NCI-H2107 treated with DMSO at 0.1 percent for 48 hours (cell line): ENCODE measurements at regions not wholly inside any gene's neighbourhood (a gene's known extent, or its start where the extent isn't known, plus 50 kb on each side); places are given as distances from the start of the nearest gene placed in this dataset.
A peak's percentile ranks its signal among the peaks of the same experiment; 100 is the strongest.
"Not testable (repeated sequence)": the region's sequence is repeated elsewhere in the genome, so short reads cannot be mapped to it uniquely, and the experiment has no call there.

Source experiments
- DNase-seq: peaks from one replicate; lab custom pipeline; 2025; ENCODE audit not compliant: unreplicated experiment; lab: John Stamatoyannopoulos, UW

DNA sequence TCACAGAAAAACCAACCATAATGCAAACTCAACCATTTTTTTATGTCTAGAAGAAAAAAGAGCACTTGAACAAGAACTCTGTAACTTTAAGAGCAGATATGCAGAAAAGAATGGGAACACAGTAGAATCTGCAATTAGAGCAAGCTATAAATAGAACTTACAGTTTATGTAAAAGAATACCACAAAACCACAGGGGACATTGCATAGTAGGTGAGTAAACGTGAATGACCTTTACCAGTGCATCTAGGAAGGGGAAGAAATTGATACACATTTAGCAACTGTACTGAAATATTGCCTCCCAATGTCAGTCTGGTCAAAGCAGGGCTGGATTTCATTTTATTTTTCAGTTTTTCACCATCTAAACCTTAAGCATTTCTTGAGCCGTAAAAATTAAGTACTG, 242.2 kb upstream of the EDNRB start:
- peak; percentile 61 for DNase-seq

DNA sequence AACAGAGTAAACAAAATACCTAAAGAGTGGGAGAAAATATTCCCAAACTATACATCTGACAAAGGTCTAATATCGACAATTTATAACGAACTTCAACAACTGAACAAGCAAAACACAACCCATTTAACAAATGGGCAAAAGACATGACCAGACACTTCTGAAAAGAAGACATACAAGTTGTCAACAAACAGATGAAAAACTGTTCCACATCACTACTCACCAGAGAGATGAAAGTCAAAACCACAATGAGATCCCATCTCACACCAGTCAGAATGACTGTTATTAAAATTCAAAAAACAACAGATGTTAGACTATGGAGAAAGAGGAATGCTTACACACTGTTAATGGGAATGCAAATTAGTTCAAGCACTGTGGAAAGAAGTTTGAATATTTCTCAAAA, 233.8 kb upstream of the EDNRB start:
- no peak for DNase-seq

- DNase-seq, result no peak
Measured at GRCh38 chr13:78147905-78148304, 229.3 kb upstream of the EDNRB start.

- no peak for DNase-seq
Measured at GRCh38 chr13:78145276-78145675, 226.6 kb upstream of the EDNRB start.

- no peak for DNase-seq
Measured at GRCh38 chr13:78139765-78140164, 221.1 kb upstream of the EDNRB start.

DNA sequence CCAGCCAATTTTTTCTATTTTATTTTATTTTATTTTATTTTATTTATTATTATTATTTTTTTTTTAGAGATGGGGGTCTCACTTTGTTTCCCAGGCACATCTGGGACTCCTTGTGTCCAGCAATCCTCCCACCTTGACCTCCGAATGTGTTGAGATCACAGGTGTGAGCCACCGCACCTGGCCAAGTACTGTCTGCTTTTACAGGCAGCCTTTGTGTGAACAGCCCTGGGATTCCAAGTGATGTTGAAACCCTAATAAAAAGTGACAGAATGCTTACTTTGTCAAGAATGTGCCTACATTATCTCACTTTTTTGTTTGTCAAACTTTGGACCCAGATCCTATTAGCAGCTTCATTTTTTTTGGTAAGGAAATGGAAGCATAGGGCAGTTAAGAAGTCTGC, 220.1 kb upstream of the EDNRB start:
- DNase-seq, result no peak

DNA sequence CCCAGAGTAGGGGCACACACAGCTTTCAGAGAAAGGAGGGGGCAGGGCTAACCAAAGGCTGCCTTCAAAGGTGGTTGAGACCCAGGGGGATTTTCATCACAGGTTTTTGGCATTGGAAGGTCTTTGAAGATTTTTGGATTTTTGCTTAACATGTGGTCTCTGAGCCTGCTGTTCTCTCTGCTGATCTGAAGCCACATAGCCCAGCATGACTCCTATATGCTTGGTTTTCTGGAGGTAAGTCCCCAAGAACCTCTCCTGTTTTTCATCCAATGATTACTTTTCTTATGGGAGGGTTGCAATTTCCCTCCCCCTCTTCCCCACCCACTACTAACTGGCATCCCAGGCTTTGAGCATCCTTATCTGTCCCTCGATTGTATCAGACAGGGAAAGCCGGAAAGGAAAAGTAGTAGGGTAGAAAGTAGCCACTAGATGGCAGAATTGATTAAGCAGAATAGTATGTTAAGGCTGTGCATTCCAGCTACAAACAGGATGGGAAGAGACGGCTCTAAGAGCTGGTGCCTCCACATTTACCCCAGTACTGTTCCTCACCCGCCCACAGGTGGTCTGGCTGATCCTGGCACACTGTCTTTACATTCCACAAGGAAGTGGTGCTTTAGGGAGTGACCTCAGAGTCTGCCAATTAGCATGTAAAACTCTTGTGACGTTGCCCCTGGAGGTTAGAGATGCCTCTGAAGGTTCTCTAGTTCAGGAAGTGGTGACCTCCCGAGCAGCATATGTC, 218.9 kb upstream of the EDNRB start:
- DNase-seq, result peak; percentile 90

- DNase-seq, result no peak
Measured at GRCh38 chr13:78136966-78137365, 218.3 kb upstream of the EDNRB start.

DNA sequence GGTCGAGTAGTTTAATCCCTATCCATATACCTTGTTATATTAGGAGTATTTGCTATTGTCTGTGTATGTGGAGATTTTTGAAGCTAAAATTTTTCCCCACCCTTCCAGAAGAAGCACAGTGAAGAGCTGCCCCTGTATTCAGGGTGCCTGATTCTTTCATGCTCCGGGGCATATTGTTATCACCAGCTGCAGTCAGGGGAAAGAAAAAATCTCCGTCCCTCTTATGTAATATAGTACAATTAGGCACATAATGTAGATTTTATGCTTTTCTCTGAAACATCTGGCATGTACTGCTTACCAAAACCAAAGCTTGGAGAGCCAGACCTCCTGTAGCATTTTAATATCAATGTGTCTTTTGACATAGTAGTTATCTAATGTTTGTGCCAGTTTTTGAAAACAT, 214.9 kb upstream of the EDNRB start:
- no peak for DNase-seq

DNA sequence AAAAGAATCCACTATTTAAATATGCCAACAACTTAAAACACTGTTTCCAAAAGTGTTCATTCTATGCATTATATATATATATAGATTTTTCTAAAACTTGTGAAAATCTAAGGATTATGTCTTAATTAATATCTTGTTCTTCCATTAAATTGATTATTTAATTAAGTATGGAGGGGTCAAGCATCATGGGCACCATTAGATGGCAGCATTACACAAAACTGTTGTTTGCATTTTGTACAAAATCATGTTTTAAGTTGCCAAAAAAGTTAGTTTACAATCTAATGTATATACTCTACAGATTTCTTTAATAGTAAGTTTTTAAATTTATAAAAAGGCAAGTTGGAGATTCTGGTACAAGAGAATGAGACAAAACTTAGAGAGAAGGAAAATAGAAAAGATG, 213.2 kb upstream of the EDNRB start:
- DNase-seq, result no peak

DNA sequence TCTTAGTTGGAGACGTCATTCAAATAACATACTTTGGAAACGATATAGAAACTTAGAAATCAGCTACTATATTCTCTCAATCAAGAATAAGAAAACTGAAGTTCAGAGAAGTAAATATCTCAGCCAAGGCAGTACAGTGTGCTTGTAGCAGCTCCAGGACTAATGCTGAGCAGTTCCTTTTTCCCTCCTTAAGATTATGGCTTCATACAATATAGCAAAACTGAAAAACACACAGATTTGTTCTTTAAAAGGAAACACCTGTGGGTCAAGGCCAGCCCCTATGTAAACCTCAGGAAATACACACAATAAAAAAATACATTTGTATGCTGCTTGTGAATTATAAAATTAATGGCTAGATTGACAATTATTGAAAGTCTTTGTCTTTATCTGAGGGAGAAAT, 212.7 kb upstream of the EDNRB start:
- DNase-seq, result no peak

GRCh38 chr13:78129823-78130222, 211.2 kb upstream of the EDNRB start:
- DNase-seq, result no peak

DNA sequence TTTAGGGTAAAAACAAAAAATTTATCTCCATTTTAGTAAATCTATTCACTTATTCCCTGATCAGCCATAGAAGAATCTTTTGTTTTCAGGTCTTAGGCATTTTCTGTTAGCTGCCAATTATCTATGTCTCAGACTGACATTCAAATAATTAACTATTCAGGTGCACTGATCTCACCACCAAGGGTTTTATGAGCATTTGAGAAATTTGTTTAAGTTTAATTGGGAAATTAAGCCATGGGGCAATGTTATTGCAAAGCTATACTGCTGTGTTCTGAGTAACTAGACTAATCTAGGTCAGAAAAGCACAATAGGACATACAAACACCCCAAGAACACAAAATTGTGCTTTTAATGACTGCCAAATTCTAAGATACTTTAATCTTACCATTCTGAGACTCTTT, 210.7 kb upstream of the EDNRB start:
- no peak for DNase-seq

DNA sequence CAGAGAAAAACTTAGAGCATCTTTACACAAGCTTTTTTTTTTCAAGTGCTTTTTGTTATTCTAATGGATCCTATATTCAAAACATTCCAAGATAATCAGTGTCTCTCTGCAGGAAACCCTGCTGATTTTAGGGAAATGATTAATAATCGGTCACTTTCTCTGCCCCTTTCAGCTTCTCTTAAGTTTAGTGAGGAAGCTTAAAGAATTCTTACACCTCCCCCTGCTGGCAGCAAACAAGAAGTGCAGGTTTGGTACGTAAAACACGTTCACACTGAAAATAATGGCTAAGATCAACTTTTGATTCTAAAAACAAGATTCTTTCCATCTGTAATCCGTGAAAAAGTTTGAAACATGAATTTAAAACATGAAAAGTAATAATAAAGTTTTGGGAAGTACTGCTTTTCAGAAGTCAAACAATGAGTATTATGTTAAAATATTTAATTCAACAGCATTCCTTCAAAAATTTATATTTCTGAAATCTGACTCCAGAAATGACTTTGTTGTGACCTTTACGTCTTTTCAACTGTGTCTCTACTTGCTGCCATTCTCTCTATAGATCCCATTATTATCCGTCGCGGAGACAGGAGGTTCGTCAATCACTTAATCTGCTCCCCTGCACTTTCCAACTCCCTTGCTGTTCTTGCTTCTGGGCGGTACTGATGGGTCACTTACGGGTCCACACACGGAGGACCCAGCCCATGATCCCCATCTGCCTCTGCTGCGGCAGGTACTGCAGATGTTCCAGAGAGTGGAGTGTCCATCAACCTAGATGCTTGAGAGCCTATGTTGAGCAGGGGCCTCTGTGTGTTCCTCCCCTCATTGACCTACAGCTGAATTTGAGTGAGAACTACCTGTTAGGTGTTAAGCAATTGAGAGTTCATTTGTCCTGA, 203.1 kb upstream of the EDNRB start:
- peak; percentile 38 for DNase-seq

- DNase-seq, result no peak
Measured at GRCh38 chr13:78121001-78121400, 202.4 kb upstream of the EDNRB start.

GRCh38 chr13:78120144-78120543, 201.5 kb upstream of the EDNRB start:
- DNase-seq, result not testable (repeated sequence)

GRCh38 chr13:78117070-78117469, 198.4 kb upstream of the EDNRB start:
- not testable (repeated sequence) for DNase-seq

DNA sequence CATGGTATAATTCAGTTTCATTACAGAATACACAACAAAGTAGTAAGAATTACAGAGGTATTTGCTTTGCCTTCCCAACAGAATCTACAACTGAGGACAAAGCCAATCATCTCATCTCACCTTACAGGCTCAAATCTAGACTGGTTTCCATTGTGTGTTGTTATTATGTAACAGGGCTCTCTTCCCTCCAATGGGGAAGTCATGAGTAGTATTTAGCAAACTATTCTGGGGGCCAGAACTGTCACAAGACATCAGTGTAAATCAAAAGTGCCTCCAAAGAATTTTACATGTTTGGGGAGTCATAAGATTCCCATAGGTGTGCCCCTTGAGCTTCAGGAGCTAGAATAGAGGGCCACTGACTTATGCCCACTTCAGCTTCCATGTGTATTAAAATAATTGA, 187.0 kb upstream of the EDNRB start:
- no peak for DNase-seq

- no peak for DNase-seq
Measured at GRCh38 chr13:78103936-78104335, 185.3 kb upstream of the EDNRB start.

DNA sequence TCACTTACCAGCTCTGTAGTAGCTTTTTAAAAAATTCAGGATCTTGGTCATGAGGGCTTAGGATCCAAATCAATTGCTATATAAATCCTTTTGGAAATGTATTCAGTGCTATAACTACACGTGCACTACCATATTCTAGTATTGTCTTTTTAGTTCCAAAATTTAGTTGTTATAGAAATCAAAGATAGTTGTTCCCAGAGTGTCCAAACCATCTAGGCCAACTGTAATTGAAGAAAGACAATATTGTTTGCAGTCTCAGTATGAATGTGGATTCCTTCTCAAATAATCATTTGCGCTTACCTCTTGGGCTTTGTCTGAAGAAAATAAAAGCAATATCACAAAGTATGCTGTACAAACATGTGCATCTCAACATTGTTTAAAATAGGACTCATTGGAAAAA, 184.1 kb upstream of the EDNRB start:
- DNase-seq, result no peak

DNA sequence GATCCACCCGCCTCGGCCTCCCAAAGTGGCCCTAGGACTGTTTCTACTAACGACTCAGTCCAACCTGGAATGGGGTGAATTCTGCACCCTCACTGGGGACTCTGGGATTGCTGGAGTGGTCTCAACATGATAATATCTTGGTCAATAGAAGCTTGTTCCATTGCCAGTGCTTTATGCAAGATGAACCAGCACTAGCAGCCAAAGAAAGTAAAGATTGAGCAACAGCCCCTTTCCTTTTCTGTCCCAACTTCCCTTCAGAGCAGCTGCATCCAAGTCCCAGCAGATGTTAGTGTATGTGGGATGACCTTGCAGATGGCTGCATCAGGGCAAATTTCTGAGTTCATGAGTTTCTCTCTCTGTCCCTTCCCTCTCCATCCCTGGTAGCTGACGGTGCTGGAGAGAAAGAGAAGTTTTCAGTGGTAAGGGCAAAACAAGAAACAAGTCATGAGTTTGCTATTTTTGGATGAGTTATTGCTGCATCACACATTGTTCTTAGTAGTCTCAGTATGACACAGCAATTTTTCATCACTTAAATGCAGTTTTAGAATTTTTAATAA, 183.6 kb upstream of the EDNRB start:
- DNase-seq, result no peak

GRCh38 chr13:78100486-78100885, 181.9 kb upstream of the EDNRB start:
- no peak for DNase-seq
